PC-9 (cell line): ENCODE measurements at regions not wholly inside any gene's neighbourhood (a gene's known extent, or its start where the extent isn't known, plus 50 kb on each side); places are given as distances from the start of the nearest gene placed in this dataset.
A peak's percentile ranks its signal among the peaks of the same experiment; 100 is the strongest.

Source experiments
- BruUV-seq: library from RNA; stranded (reverse); fragments of 400-500 nt; replicated peaks from 2 replicates; lab custom pipeline; 2021; lab: Mats Ljungman, UMichigan
- CTCF ChIA-PET: fragments of 300-600 bp; sonication (Branson Sonifier 250); formaldehyde crosslinking; loops from one replicate; lab custom pipeline; 2022; ENCODE audit warnings: antibody characterized with exemption; lab: Charles Lee
- POLR2A ChIA-PET: fragments of 300-600 bp; sonication (Branson Sonifier 250); formaldehyde crosslinking; loops from one replicate; lab custom pipeline; 2022; ENCODE audit warnings: antibody characterized with exemption; ENCODE audit not compliant: unreplicated experiment; lab: Charles Lee
- DNase-seq, 2 experiments: peaks; one replicate each; pipeline versions ENCODE4 v3.0.0 to v3.0.0-alpha.2; 2015 to 2022; ENCODE audit warnings: mixed read lengths in 1 of 2
- H2AFZ ChIP-seq: fragments of 200-600 bp; sonication (generic); 2 replicates; pipeline ENCODE4 v1.8.1; 2017; ENCODE audit warnings: antibody characterized with exemption
- H3F3A ChIP-seq: fragments of 200-600 bp; sonication (generic); 2 replicates; pipeline ENCODE4 v1.8.1; 2017; ENCODE audit warnings: antibody characterized with exemption, mild to moderate bottlenecking, low read depth; ENCODE audit not compliant: insufficient read depth
- H3K27ac ChIP-seq: fragments of 200-600 bp; sonication (generic); 2 replicates; pipeline ENCODE4 v1.6.1; 2016; ENCODE audit warnings: mixed run types
- H3K27me3 ChIP-seq: fragments of 200-600 bp; sonication (generic); 2 replicates; pipeline ENCODE4 v1.6.1; 2016; ENCODE audit warnings: low read depth, mixed run types; ENCODE audit not compliant: insufficient read depth
- H3K36me3 ChIP-seq: fragments of 200-600 bp; sonication (generic); 2 replicates; pipeline ENCODE4 v1.6.1; 2016; ENCODE audit warnings: low read depth, mixed run types
- H3K4me1 ChIP-seq: fragments of 200-600 bp; sonication (generic); replicated peaks from 2 replicates; pipeline ENCODE4 v1.6.1; 2016; ENCODE audit warnings: mixed run types; ENCODE audit not compliant: insufficient read depth
- H3K4me2 ChIP-seq: fragments of 200-600 bp; sonication (generic); 2 replicates; pipeline ENCODE4 v1.6.1; 2017; ENCODE audit warnings: mixed run types
- H3K4me3 ChIP-seq: fragments of 200-600 bp; sonication (generic); 2 replicates; pipeline ENCODE4 v1.6.1; 2016; ENCODE audit warnings: mixed run types
- H3K79me2 ChIP-seq: fragments of 200-600 bp; sonication (generic); 2 replicates; pipeline ENCODE4 v1.6.1; 2017; ENCODE audit warnings: low read depth, mixed run types
- H3K9me2 ChIP-seq: fragments of 200-600 bp; sonication (generic); 2 replicates; pipeline ENCODE4 v1.8.1; 2017; ENCODE audit warnings: mild to moderate bottlenecking; ENCODE audit not compliant: insufficient read depth
- H3K9me3 ChIP-seq: fragments of 200-600 bp; sonication (generic); 2 replicates; pipeline ENCODE4 v1.8.1; 2016; ENCODE audit warnings: low read depth; ENCODE audit not compliant: insufficient read depth
- H4K20me1 ChIP-seq: fragments of 200-600 bp; sonication (generic); 2 replicates; pipeline ENCODE4 v1.8.1; 2017; ENCODE audit not compliant: insufficient read depth
- EZH2 ChIP-seq: fragments of 200-600 bp; sonication (generic); IDR thresholded peaks from 2 replicates; pipeline ENCODE4 v1.8.0; 2017; ENCODE audit warnings: antibody characterized with exemption, low read depth
- intact Hi-C: fragments of 100-400 bp; cut with micrococcal nuclease; formaldehyde crosslinking; loops from one replicate; pipeline ENCODE4 v1.10.0; 2022; ENCODE audit not compliant: unreplicated experiment
- TF ChIP-seq, protein P1 (sequence below): fragments of 200-600 bp; sonication (generic); conservative IDR thresholded peaks from 2 replicates; pipeline ENCODE4 v1.6.1; 2017; ENCODE audit warnings: mixed run types, antibody characterized with exemption, mild to moderate bottlenecking, moderate library complexity

DNA sequence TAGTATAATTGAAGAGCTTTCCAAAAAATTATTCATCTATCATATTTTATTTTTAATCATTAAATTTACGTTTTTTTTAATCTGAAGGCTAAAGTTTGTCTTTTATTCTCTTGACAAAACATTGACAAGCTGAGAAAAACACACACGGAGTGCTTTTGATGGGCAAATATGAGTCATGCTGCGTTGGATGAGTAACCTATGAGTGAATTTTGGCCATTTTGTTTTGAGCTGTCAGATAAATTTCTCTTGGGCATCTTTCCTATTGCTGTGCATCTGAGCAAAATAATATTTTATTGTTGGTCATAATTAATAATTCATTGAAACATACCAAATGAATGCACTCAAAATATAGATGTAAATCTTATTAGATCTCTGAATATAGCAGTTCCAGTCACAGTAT is 1144.1 kb upstream of the ADGRL2 start:
- ChIA-PET POLR2A (no interaction called here), CTCF (no interaction called here)
- Histone ChIP-seq H3F3A (no peaks in the 10 kb centered on the region), H3K4me1 (no peaks in the 10 kb centered on the region), H3K79me2 (no peaks in the 10 kb centered on the region), H3K9me3 (no peaks in the 10 kb centered on the region), H3K4me2 (no peak overlapping the region), H3K4me3 (no peak overlapping the region), H3K36me3 (no peaks in the 10 kb centered on the region), H3K9me2 (no peaks in the 10 kb centered on the region), H3K27ac (no peak overlapping the region), H2AFZ (no peak overlapping the region), H4K20me1 (no peaks in the 10 kb centered on the region), H3K27me3 (no peaks in the 10 kb centered on the region)
- no TSS peak for BruUV-seq
- intact Hi-C loops: no loop called here
- TF ChIP-seq, protein P1, sequence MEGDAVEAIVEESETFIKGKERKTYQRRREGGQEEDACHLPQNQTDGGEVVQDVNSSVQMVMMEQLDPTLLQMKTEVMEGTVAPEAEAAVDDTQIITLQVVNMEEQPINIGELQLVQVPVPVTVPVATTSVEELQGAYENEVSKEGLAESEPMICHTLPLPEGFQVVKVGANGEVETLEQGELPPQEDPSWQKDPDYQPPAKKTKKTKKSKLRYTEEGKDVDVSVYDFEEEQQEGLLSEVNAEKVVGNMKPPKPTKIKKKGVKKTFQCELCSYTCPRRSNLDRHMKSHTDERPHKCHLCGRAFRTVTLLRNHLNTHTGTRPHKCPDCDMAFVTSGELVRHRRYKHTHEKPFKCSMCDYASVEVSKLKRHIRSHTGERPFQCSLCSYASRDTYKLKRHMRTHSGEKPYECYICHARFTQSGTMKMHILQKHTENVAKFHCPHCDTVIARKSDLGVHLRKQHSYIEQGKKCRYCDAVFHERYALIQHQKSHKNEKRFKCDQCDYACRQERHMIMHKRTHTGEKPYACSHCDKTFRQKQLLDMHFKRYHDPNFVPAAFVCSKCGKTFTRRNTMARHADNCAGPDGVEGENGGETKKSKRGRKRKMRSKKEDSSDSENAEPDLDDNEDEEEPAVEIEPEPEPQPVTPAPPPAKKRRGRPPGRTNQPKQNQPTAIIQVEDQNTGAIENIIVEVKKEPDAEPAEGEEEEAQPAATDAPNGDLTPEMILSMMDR: no peak
- no peak for TF ChIP-seq EZH2
- DNase-seq: no peak

DNA sequence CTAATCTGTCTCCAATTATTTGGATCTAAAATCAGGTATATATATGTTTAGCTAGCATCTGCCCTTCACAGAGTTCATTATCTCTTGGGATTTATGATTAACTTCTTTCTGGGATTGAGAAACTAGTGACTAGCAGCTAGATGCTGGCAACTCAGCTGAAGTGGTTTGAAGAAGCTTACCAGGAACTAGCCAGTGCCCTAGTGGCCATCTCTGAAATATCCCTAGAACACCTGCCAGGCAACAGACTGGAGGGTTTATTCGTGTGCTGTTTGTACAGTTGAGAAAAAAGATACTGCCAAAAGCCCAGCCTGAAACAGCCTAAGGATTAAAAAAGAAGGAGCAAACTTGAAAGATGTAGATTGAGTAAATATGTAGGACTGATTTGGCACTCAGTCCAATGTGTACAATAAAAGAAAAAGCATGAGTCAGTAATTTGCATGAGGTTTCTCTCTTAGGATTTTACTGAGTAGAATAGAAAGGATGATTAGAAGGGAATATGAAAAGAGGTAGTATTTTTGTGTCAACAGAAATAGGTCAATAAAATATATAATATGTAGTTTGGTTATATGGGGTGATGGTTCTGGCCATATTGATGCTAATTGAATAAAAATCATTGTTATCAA is 1144.6 kb upstream of the ADGRL2 start:
- Histone ChIP-seq H4K20me1 (no peaks in the 10 kb centered on the region), H3K4me3 (no peak overlapping the region), H3K4me1 (no peaks in the 10 kb centered on the region), H2AFZ (peak overlapping the region; percentile 7; the same call in 1 of the 2 replicates), H3K79me2 (no peaks in the 10 kb centered on the region), H3K36me3 (no peaks in the 10 kb centered on the region), H3K9me3 (no peaks in the 10 kb centered on the region), H3K27ac (no peak overlapping the region), H3K27me3 (no peaks in the 10 kb centered on the region), H3K9me2 (no peaks in the 10 kb centered on the region), H3F3A (no peaks in the 10 kb centered on the region), H3K4me2 (no peak overlapping the region)
- CTCF ChIA-PET: no interaction called here
- intact Hi-C loops: no loop called here
- POLR2A ChIA-PET: no interaction called here
- no TSS peak for BruUV-seq
- TF ChIP-seq EZH2: no peak
- TF ChIP-seq, protein P1: peak; percentile 46; the same call in 1 of the 2 replicates
- DNase-seq: no peak

DNA sequence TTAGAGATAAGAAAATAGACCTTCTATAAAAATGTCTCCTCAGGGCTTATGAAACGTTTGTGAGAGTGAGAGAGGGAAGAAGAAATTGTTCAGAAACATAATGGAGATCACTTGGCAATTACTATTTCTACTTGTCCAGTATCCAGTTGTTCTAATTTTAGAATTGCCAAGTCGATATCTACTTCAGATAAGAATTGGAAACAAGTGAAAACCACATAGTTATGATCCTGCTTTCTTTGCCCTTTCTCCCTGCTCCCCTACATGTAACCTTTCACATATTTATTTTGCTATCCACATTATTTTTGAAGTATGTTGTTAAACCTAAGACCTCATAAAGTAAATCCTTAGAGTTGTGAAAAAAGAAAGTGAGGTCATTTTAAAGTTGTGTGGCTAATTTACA is 1154.7 kb upstream of the ADGRL2 start:
- Histone ChIP-seq H3K9me3 (no peaks in the 10 kb centered on the region), H3K4me2 (no peak overlapping the region), H3K27me3 (no peaks in the 10 kb centered on the region), H3K36me3 (no peaks in the 10 kb centered on the region), H3K79me2 (no peaks in the 10 kb centered on the region), H3K27ac (no peak overlapping the region), H2AFZ (no peak overlapping the region), H3K9me2 (no peaks in the 10 kb centered on the region), H4K20me1 (no peaks in the 10 kb centered on the region), H3K4me1 (no peaks in the 10 kb centered on the region), H3K4me3 (no peak overlapping the region), H3F3A (no peaks in the 10 kb centered on the region)
- no TSS peak for BruUV-seq
- ChIA-PET POLR2A (no interaction called here), CTCF (no interaction called here)
- no peak for DNase-seq
- TF ChIP-seq, protein P1: no peak
- no peak for TF ChIP-seq EZH2
- intact Hi-C loops: no loop called here
